Mucosa of descending colon (tissue), 3 donors: ENCODE measurements at regions not wholly inside any gene's neighbourhood (a gene's known extent, or its start where the extent isn't known, plus 50 kb on each side); places are given as distances from the start of the nearest gene placed in this dataset.

Experiments
- ATAC-seq: fragments of 200-7000 bp; cut with Tn5 transposase; one replicate; pipeline ENCODE4 v1.9.1; 2020; ENCODE audit warnings: mild to moderate bottlenecking, moderate library complexity
- DNase-seq, 3 donors: peaks; one replicate each; pipeline ENCODE4 v3.0.0-alpha.2; 2020
- H3K36me3 ChIP-seq: fragments of 200-600 bp; one replicate; pipeline ENCODE4 v1.8.0; 2021; ENCODE audit warnings: low read depth, mild to moderate bottlenecking
- H3K4me1 ChIP-seq: fragments of 200-600 bp; one replicate; pipeline ENCODE4 v1.8.0; 2021; ENCODE audit warnings: low read depth, mild to moderate bottlenecking
- H3K4me3 ChIP-seq: fragments of 200-600 bp; one replicate; pipeline ENCODE4 v1.8.0; 2021; ENCODE audit warnings: mild to moderate bottlenecking
- H3K9me3 ChIP-seq: fragments of 200-600 bp; one replicate; pipeline ENCODE4 v1.8.0; 2021; ENCODE audit warnings: mild to moderate bottlenecking
- intact Hi-C, 2 donors: fragments of 100-400 bp; cut with DNase I in 1 of 2; cut with micrococcal nuclease in 1 of 2; formaldehyde crosslinking; loops; one replicate each; pipeline versions ENCODE4 v1.11.0 to v1.11.1; 2022; cut with DNase I, micrococcal nuclease
- TF ChIP-seq, protein P1 (sequence below): fragments of 200-600 bp; IDR thresholded peaks from one replicate; pipeline ENCODE4 v1.8.0; 2022; ENCODE audit warnings: antibody characterized with exemption, mild to moderate bottlenecking
- donor health status: DM: no; HTN: no; CAD: no; lungs with moderate emphysema.
- donor health status: DM: no; HTN: no; CAD: no.
- donor health status: DM: no; HTN: yes; CAD: no.

DNA sequence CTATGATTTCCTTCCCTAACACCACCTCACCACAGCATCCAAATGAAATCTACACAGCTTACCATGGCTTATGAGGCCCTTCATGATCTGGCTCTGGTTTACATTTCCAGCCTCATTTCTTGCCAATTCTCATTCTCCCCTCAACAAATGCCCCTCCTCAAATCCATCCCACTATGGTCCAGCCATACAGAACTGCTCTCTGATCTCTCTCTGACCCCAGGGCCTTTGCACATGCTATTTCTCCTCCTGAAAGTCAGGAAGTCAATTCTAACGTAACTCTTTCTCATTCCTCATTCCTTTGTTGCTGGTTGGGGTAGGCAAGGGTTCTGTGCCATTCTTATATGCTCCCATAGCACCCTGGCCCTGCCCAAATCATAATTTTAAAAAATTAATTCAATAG is 120.0 kb downstream of the LRIG2 start:
- Histone ChIP-seq H3K4me1 (peaks cover 16% of the 10 kb centered on the region), H3K9me3 (no peaks in the 10 kb centered on the region), H3K4me3 (no peak overlapping the region), H3K36me3 (no peaks in the 10 kb centered on the region)
- DNase-seq, result no peak
- no peak for ATAC-seq
- intact Hi-C loops, result no loop called here
- TF ChIP-seq, protein P1, sequence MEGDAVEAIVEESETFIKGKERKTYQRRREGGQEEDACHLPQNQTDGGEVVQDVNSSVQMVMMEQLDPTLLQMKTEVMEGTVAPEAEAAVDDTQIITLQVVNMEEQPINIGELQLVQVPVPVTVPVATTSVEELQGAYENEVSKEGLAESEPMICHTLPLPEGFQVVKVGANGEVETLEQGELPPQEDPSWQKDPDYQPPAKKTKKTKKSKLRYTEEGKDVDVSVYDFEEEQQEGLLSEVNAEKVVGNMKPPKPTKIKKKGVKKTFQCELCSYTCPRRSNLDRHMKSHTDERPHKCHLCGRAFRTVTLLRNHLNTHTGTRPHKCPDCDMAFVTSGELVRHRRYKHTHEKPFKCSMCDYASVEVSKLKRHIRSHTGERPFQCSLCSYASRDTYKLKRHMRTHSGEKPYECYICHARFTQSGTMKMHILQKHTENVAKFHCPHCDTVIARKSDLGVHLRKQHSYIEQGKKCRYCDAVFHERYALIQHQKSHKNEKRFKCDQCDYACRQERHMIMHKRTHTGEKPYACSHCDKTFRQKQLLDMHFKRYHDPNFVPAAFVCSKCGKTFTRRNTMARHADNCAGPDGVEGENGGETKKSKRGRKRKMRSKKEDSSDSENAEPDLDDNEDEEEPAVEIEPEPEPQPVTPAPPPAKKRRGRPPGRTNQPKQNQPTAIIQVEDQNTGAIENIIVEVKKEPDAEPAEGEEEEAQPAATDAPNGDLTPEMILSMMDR, result no peak

DNA sequence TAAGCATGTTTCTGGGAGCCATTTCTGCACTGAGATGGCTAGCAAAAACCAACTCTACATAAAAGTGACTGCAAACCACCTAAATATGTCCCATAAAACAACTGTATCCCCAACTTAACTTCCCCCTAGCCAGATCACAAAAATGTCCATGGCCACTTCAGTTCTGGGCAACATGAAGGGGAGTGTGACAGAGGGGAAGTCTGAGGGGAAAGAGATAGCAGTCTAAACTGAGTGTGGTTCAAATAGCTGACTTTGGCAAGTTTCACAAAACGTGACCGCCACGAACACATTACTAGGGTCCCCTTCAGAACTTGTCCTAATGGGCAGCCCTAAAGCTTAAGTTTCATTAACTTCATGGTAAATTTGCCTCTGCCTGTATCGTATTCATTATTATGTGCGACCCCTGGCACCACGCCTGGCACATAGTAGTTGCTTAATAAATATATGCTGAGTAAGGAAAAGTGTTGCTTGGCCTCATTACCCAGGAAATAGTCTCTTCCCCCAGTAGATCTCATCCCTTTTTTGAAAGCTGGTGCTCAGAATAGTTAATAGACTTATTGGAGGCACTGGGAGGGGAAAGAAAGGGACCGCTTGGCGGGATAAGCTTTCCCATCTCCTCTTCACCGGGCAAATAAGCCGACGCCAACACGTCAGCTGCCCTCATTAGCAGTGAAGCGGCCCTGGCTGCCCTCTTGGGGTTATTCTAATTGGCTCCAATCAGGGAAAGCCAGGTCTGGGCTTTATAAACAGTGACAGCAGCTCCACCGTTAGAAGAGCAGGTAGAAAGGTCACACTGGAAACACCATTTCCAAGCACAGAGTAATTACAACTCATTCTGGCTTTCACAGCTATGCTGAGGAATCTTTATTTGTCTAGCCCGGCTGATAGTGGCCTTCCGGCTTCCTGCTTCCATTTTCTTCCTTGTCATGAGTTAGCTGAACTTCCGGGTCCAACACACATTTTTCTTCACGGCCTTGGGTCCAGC is 122.1 kb downstream of the LRIG2 start:
- ATAC-seq (peak; percentile 65), DNase-seq (no peak)
- H3K36me3 ChIP-seq, result no peaks in the 10 kb centered on the region
- intact Hi-C loops, result no loop called here
- H3K9me3 ChIP-seq, result no peaks in the 10 kb centered on the region
- TF ChIP-seq, protein P1, result no peak
- H3K4me1 ChIP-seq, result peaks cover 16% of the 10 kb centered on the region
- H3K4me3 ChIP-seq, result no peak overlapping the region

DNA sequence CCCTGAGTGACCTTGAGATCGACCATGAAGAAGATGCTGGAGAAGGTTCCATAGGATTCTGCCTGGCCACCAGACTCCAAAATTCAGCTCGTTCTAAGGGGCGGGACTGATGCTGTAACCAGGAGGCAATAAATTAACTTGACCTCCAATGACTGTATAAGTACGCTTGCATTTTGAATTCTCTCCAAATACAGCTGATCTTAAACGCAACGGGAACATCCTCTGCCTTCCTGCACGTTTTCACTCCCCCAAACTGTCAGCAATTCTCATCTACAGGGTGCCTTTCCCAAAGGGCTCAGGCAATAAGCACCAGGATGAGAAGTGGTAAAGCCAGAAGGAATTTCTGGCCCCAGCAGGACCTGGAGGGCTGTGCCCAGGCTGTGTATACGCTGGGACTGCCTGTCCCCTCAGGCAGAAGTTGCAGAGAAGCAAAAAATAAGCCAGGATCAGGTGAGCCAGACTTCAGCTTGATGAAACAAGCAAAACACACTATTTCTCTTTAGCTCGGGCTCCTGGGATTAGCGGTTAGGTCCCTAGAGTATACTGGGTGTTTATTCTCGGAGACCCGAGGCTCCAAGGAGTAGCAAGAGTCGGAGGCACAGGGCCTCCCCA is 124.8 kb downstream of the LRIG2 start:
- no peaks in the 10 kb centered on the region for H3K9me3 ChIP-seq
- no peak for DNase-seq
- intact Hi-C loops, result no loop called here
- no peaks in the 10 kb centered on the region for H3K36me3 ChIP-seq
- ATAC-seq, result no peak
- TF ChIP-seq, protein P1, result no peak
- peaks cover 7% of the 10 kb centered on the region for H3K4me1 ChIP-seq
- no peak overlapping the region for H3K4me3 ChIP-seq

DNA sequence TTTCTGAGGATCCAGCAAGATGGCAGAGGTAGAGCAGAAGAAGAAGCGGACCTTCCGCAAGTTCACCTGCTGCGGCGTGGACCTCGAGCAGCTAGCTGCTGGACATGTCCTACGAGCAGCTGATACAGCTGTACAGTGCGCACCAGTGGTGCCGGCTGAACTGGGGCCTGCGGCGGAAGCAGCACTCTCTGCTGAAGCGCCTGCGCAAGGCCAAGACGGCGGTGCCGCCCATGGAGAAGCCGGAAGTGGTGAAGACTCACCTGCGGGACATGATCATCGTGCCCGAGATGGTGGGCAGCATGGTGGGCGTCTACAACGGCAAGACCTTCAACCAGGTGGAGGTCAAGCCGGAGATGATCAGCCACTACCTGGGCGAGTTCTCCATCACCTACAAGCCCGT is 125.8 kb downstream of the LRIG2 start:
- ATAC-seq, result no peak
- peaks cover 7% of the 10 kb centered on the region for H3K4me1 ChIP-seq
- intact Hi-C loops, result no loop called here
- no peak overlapping the region for H3K4me3 ChIP-seq
- DNase-seq, result no peak
- no peaks in the 10 kb centered on the region for H3K9me3 ChIP-seq
- TF ChIP-seq, protein P1, result no peak
- H3K36me3 ChIP-seq, result no peaks in the 10 kb centered on the region

GRCh38 chr1:113199760-113200455 is 126.9 kb downstream of the LRIG2 start:
- intact Hi-C loops, result no loop called here
- H3K9me3 ChIP-seq, result no peaks in the 10 kb centered on the region
- TF ChIP-seq, protein P1, result no peak
- ATAC-seq (peak; percentile 64), DNase-seq (no peak)
- no peaks in the 10 kb centered on the region for H3K36me3 ChIP-seq
- no peak overlapping the region for H3K4me3 ChIP-seq
- H3K4me1 ChIP-seq, result peaks cover 5% of the 10 kb centered on the region
